PC-3 (cell line): ENCODE measurements at regions not wholly inside any gene's neighbourhood (a gene's known extent, or its start where the extent isn't known, plus 50 kb on each side); places are given as distances from the start of the nearest gene placed in this dataset.

Source experiments
- EZH2 ChIP-seq: fragments of 300-600 bp; sonication (generic); IDR thresholded peaks from one replicate; pipeline ENCODE4 v1.6.1; 2017; ENCODE audit warnings: antibody characterized with exemption, mild to moderate bottlenecking, low read length; ENCODE audit not compliant: unreplicated experiment
- TF ChIP-seq, protein P1 (sequence below): fragments of 300-600 bp; sonication (generic); conservative IDR thresholded peaks from 2 replicates; pipeline ENCODE4 v1.5.1; 2017; ENCODE audit warnings: antibody characterized with exemption, low read depth, mild to moderate bottlenecking, low read length

GRCh38 chr5:13316176-13316575 is 628.3 kb downstream of the DNAH5 start:
- no peak for TF ChIP-seq EZH2
- TF ChIP-seq, protein P1, sequence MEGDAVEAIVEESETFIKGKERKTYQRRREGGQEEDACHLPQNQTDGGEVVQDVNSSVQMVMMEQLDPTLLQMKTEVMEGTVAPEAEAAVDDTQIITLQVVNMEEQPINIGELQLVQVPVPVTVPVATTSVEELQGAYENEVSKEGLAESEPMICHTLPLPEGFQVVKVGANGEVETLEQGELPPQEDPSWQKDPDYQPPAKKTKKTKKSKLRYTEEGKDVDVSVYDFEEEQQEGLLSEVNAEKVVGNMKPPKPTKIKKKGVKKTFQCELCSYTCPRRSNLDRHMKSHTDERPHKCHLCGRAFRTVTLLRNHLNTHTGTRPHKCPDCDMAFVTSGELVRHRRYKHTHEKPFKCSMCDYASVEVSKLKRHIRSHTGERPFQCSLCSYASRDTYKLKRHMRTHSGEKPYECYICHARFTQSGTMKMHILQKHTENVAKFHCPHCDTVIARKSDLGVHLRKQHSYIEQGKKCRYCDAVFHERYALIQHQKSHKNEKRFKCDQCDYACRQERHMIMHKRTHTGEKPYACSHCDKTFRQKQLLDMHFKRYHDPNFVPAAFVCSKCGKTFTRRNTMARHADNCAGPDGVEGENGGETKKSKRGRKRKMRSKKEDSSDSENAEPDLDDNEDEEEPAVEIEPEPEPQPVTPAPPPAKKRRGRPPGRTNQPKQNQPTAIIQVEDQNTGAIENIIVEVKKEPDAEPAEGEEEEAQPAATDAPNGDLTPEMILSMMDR, result no peak
